ENCODE measurements at regions not wholly inside any gene's neighbourhood (a gene's known extent, or its start where the extent isn't known, plus 50 kb on each side); places are given as distances from the start of the nearest gene placed in this dataset.
"Not testable (repeated sequence)": the region's sequence is repeated elsewhere in the genome, so short reads cannot be mapped to it uniquely, and the experiment has no call there.

DNA sequence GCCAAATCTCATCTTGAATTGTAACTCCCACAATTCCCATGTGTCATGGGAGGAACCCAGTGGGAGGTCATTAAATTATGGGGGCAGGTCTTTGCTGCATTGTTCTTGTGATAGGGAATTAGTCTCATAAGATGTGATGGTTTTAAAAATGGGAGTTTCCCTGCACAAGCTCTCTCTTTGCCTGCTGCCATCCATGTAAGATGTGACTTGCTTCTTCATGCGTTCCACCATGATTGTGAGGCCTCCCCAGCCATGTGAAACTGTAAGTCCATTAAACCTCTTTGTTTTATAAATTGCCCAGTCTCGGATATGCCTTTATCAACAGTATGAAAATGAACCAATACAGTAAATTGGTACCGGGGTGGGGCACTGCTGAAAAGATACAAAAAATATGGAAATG lies 974.5 kb downstream of the MCTP2 start:
- not testable (repeated sequence) for TF ChIP-seq CTCF (IDR thresholded peaks at IDR 0.05; ENCODE audit: low read depth, low read length); EZH2phosphoT487 (IDR thresholded peaks at IDR 0.05; ENCODE audit: low read depth)

Measured in OCI-LY3 (cell line).